LHCN-M2 (cell line): ENCODE measurements at regions not wholly inside any gene's neighbourhood (a gene's known extent, or its start where the extent isn't known, plus 50 kb on each side); places are given as distances from the start of the nearest gene placed in this dataset.
"Not testable (repeated sequence)": the region's sequence is repeated elsewhere in the genome, so short reads cannot be mapped to it uniquely, and the experiment has no call there.

ENCODE experiments used
- DNase-seq: peaks from one replicate; pipeline ENCODE4 v3.0.0-alpha.2; 2012; ENCODE audit warnings: low read depth

DNA sequence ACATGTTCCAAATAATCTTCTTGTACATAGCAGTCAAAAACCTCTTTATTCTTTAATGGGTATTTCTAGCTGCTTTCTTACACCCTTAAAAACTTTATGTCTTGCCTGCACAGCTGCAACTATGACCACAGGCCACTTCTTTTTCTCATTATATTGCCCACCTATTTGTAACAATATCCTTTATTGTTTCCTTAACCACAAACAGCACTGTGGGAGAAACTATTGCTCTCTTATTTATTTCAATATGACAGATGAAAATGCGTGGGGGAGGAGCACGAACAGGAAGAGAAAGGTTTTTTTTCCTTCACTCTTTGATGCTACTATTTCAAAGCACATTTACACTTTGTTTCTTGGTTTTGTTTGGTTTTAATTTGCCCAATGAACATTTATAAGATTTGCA is 253.5 kb downstream of the GJA1 start:
- DNase-seq = peak; percentile 85

DNA sequence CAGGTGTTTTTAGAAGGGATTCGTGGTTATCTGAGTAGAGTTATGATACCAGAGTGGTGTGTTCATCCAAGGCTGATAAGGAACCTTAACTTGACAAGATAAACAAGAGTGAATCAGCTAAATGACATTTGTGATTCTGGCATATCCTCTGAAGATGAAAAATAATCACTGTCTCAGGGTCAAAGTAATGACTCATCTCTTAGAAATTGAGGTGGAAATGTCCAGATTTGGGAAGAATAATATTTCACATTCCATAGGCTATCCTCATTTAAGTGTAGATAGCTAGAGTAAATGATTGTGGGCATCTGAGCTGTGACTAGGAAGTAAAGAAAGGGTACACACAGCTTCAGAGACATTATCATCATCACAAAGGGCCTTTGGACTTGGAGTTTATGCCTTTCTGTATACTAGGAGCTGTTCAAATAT is 255.7 kb downstream of the GJA1 start:
- peak; percentile 65 for DNase-seq

DNA sequence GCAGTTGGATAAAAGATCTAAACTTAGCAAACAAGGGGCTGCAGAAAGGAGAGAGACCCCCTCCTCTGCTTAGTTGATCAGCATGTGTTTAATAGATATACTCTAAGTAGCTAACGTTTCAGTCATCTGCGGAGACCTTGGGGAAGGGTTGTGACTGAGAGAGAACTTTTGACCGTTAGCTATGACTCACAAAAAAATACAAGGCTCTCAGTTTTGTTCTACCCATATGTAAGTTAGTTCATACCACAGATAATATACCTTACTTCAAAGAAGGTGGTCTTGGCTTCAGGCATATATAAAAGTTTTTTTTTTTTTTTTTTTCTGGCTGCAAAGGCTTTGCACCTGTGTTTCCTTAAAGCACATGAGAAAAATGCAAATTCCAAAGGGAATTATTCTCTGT is 258.9 kb downstream of the GJA1 start:
- peak; percentile 60 for DNase-seq

DNA sequence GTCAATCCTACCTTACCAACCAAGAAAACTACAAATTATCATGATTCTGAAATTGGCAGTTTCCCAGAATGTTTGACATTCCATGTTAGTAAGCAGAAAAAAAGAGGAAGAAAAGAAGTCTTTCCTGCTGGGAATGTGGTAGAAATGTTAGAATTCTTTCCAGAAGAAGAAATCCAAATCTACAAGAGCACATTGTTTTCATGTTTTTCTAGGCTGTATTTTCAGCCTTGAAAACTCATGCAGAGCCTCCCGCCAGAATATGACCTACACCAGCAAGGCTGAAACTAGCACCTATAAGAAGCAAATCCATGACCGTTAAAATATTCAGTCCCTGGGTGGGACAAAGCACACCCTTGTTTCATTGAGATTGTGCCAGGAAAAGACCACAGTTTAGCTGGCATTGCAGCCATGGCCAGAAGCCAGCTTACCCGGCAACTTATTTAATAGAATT is 259.4 kb downstream of the GJA1 start:
- DNase-seq = peak; percentile 56

DNA sequence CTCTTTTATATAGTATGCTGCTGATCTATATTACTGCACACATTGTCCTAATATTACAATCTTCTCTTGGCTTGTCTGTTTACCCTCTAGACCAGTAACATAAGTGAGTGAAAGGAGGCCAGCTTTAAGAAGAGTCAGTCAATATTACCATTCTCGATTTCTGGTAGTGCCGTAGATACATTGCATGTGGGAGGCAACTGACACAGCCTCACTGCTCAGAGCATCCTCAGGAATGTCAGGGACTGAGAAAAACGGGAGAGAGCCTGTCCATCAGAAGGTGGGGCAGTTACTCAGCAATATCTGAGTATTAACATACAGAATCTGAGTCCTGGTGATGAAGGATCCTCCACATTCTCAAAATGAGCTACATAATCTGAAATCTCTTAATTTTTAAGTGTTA is 259.9 kb downstream of the GJA1 start:
- no peak for DNase-seq

DNA sequence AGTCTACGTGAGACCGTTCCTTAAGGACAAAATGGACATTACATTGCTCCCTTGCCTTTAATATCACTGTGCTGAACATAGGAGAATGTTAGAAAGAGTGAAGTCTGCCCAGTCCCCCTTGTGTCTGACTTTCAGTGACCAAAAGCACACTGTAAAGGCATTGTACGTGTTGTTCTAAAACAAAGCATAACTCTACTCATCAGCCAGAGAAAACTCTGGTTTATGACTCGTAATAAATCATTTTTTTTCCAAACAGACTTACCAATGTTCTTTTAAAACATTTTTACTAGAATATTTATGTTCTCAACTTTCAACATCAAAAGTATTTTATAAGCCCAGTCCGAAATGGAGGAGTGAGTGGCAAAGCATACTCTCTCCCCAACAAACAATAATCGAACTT is 262.5 kb downstream of the GJA1 start:
- peak; percentile 34 for DNase-seq

DNA sequence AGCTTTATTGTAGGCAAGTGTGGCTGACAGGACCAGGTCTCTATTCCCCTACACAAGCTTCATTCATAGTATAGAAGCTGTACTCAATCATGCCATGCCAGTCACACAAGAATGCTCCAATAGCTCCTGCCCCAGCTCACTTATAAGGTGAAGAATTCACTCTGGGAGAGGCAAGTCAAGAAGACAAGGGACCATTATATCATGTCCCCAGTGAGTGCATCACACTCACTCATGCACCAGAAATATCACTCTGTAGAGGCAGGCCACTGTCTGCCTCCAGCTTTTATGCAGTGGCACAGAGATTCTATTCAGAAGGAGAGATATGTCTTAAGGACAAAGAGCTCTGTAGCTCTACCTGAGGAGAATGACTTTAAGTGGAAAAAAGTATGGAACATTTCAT is 263.2 kb downstream of the GJA1 start:
- no peak for DNase-seq

DNA sequence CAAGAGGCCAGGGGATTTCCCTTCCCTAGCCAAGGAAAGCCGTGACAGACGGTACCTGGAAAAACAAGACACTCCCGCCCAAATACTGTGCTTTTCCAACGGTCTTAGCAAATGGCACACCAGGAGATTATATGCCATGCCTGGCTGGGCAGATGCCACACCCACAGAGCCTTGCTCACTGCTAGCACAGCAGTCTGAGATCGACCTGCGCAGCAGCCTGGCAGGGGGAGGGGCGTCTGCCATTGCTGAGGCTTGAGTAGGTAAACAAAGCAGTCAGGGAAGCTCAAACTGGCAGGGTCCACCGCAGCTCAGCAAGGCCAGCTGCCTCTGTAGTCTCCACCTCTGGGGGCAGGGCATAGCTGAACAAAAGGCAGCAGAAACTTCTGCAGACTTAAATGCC is 267.7 kb downstream of the GJA1 start:
- DNase-seq = not testable (repeated sequence)

DNA sequence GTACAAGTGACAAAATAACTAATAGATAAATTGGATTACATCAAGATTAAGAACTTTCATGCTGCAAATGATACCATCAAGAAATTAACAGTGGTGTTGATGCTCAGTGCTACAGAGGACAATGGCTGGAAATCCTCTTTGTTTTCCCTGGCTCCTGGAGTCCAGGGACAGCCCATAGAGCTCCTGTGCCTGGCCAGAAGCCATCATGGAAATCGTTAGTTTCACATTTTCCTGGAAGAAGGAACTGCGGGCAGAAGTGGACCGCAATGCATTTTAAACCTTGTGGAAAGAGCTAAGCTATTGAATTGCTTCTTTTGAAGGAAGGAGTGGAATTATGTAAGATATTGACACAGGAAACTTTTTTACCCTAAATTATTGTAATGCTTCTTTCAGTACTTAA is 276.0 kb downstream of the GJA1 start:
- no peak for DNase-seq

DNA sequence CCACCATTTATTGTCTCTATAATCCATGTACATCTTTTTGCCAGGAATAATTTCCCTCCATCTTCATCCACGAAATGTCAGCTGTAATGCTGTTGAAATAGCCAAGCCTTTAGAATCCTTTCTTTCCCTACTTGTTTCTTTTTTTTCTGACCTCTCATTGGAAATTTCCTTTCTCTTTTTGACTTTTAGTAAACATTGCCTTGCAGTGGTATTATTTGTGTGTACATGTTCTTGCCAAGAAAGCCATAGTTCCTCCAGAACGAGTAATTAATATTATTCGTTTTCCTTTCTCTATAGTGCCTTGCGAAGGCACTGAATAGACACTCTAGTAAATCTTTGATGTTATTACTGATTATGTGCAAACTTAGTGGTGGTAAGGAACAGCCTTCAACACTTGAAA is 282.2 kb downstream of the GJA1 start:
- DNase-seq = no peak

DNA sequence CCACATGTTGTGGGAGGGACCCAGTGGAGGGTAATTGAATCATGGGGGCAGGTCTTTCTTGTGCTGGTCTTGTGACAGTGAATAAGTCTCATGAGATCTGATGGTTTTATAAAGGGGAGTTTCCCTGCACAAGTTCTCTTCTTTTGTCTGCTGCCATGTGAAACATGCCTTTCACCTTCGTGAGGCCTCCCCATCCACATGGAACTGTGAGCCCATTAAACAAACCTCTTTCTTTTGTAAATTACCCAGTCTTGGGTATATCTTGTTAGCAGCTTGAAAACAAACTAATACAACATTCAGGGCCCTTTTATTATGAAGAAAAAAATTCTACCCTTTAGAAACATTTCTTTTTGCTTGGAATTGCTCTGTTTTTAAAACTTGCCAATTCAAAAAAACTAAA is 285.4 kb downstream of the GJA1 start:
- not testable (repeated sequence) for DNase-seq

DNA sequence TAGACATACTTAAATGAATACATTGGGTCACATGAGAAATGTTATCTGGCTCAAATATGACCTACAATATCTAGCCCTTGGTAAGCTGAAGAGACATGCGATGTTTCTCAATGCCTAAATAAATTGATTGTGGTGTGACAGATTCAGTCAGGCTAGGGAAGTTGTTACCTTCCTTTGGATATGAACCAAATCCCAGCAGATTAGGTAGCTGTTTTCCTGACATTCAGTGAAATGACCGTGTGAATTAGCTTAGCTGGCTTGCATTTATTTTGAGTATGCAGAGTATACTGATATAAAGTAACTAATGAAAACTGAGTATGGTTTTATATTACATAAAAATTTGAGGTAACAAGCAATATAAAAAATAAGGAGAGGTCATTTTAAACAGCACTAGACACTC is 288.2 kb downstream of the GJA1 start:
- no peak for DNase-seq

DNA sequence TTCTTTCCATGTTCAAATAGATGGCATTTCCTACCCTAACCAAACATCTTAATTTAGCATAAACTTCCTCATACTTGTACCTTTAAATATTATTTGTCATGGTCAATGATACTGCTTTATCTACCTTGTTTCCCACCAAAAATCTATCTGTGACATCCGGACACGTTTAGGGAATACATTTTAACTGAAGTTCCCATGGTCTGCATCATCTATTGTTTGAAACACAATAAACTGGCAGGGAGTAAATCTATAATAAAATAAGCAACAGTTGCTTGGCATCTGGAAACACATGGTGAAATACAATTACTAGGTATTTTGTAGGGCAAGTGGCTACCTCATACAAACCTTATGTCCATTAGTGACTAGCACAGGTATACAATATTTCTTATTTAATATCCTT is 289.1 kb downstream of the GJA1 start:
- no peak for DNase-seq

DNA sequence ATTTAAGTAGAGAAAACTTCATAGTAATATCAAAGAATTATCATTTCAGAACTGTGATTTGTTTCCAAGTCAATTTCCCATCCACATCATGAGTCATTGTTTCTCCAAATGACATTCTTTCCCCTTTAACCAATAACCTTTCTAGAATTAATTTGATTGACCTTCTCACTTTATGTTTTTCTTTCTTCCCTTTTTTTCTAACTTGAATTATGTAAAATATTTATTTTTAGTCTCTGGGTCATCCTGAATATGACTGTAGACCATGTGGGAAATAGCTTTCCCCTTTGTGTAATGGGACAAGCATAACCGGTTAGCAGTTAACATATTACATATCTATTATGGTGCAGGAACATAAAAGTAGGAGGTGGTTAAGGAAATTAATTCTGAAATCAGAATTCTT is 291.1 kb downstream of the GJA1 start:
- DNase-seq = peak; percentile 35

DNA sequence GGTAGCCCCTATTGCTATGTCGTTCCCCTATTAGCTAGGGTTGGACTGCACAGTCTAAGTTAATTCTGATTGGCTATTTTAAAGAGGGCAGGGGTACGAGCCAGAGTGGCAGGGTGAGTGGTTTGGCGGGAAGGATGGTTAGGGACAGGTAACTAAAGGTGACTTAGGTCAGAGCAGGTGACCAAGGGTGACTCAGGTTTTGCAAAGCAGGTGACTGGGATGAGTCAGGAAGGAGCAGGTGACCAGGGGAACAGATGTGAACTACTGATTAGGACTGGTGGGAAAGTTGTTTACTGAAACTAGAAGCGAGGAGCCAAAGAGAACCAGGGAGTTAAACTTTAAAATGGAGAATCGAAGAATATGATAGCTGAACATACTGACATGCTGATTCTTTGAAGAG is 295.2 kb downstream of the GJA1 start:
- no peak for DNase-seq

DNA sequence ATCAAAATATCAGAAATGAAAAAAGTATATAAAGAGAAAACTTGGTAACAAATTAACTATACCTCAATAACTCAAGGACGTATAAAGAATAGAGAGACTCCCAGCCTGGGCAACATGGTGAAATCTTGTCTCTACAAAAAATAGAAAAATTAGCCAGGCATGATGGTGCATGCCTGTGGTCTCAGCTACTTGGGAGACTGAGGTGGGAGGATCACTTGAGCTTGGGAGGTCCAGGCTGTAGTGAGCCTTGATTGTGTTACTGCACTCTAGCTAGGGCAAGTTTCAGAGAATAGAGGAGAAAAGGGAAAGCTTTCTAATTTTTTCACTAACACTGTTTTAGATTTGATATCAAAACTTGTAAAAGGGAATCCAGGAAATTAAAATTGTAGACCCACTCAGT is 295.9 kb downstream of the GJA1 start:
- DNase-seq = no peak

DNA sequence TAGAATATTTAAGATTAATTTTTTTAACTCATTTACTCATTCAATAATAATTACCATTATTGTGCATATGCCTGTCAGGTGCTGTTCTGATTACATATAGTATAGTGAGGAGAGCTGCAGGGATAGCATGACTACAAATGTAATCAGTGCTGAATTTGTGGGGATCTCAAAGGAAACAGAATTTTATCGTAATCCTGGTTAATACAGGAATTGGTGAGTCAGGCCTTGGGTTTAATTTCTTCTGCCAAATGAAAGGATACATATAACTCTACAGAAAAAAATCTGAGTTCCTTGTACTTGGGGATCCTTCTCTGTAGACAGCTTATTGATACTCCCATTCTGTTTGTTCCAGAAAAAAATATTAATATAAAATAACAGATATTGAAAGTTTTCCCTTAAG is 297.2 kb downstream of the GJA1 start:
- peak; percentile 39 for DNase-seq

DNA sequence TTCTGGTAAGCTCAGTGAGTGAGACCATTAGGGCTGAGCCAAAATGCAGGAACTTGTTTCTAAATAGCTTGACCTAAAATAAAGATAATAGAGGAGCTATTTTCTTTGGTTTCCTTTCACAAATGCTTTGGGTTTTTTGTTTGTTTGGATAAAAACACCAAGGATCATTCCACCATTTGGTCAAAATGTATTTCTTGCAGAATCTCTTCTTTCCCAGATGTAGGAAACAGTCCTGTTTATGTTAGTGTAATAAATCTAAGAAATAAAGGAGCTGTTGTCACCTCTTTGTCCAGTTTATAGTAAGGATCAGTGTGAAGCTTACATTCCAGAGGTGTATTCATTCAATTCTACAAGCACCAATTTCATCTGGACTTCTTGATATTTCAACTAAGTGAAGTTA is 297.8 kb downstream of the GJA1 start:
- no peak for DNase-seq

DNA sequence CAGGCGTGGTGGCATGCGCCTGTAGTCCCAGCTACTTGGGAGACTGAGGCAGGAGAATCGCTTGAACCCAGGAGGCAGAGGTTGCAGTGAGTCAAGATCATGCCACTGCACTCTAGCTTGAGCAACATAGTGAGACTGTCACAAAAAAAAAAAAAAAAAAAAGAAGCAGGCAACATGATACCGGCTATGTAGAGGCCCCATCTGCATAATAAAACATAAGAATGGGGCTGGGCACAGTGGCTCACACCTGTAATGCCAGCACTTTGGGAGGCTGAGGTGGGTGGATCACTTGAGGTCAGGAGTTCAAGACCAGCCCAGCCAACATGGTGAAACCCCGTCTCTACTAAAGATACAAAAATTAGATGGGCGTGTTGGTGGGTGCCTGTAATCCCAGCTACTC is 304.7 kb downstream of the GJA1 start:
- DNase-seq = not testable (repeated sequence)

DNA sequence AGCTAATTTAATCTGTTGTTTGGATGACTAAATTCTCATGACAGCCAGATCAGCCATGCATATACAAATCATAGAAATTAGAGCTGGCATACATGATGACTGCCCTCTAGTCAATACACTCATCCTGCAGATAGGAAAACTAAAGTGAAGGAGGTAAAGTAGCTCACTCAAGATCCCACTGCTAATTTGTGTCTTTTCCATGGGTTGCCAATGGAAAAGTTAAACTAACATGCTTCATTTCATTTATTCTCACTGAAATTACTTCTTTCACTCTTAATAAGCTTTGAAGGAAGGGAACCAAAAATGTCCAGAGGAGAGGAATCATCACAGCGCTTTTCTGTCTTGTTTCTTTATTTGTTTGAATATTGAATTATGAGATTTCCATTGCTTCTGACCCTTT is 308.2 kb downstream of the GJA1 start:
- DNase-seq = no peak

DNA sequence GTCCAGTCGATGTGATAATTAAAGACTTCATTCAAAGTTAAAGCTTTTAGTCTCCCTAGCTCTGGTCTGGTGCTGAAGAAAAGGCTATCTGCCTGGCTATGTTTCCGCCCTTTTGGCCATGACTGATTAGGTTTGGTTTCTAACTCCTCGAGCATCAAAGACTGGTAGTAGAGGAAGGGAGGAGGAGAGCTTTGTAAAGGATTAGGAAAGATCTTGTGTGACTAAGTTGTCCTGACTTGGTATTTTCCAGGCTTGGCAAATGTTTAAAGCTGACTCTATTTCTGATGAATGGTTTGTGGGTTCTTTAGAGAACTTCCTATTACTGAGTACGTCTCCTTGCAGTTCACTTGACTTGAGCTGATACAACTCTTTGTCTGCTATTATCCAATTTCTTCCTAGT is 312.9 kb downstream of the GJA1 start:
- peak; percentile 45 for DNase-seq

DNA sequence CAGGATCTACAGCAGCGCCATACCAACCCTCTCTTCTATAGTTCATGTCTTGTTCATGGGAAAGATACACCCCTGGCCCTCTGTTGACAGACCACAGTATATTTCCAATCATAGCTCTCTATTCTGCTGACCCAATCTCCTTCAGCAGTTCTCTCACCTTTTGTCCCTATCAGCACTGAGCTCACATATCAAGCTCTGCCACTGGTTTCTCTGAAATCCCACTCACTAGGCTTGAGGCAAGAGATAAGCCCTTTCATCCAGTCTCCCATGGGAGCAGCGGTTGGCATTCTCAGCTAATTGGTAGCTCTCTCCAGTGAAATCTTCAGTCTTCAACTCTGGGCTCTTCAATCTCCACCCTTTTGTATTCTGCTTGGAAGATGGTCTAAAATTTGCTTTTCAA is 313.4 kb downstream of the GJA1 start:
- peak; percentile 3 for DNase-seq

DNA sequence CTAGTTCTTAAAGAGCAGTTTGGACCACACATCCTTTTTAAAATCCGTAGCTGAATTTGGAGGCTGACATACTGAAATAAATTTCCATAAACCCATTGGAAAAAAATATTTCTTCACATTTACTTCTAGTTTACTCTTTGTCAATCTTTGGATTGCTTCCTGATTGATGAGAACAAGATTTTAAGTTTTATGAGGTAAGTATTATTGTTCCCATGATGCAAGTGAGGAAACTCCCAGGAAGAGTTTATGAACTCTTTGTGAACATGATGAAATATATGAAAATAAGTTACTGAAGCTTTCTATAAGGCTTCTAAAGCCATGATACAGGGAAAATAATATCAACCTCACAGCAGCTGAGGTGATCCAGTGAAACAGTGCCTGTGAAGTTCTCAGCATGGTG is 320.0 kb downstream of the GJA1 start:
- no peak for DNase-seq

DNA sequence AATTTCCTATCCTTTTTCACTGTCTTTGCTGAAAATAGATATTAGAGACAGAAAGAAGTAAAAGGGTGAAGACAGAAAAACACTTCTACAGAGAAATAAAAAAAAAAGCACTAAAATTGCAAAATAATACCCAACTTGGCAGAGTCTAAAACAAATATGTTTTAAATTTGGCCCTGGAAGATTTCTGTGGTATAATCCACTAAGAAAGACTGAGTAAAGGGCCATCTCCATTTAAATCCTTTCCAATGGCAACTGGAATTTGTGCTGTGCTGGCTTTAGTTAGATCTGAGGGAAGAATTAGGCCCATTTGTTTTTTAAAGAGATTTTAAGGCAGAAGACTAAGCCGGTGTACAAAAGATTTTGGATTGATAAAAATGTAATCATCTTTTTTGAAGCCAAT is 321.2 kb downstream of the GJA1 start:
- DNase-seq = no peak

DNA sequence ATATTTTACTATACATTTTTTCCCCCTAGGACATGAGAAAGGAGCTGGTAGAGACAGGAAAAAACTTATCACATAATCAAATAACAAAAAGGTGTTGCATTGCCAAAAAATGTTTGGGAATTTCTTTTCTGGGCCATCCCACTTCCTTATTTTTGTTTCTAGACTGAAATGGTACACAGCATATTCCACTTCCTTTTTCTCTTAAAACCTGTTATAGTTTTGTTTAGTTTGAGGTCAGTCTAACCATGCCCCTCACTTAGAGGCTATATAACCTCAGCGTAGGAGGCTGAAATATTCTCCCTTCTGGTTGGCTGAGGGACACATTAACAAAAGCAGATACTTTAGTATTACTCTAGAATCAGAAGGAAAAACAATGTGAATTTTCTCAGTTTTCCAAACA is 323.9 kb downstream of the GJA1 start:
- DNase-seq = no peak
